ENCODE measurements at regions not wholly inside any gene's neighbourhood (a gene's known extent, or its start where the extent isn't known, plus 50 kb on each side); places are given as distances from the start of the nearest gene placed in this dataset.
"Not testable (repeated sequence)": the region's sequence is repeated elsewhere in the genome, so short reads cannot be mapped to it uniquely, and the experiment has no call there.

DNA sequence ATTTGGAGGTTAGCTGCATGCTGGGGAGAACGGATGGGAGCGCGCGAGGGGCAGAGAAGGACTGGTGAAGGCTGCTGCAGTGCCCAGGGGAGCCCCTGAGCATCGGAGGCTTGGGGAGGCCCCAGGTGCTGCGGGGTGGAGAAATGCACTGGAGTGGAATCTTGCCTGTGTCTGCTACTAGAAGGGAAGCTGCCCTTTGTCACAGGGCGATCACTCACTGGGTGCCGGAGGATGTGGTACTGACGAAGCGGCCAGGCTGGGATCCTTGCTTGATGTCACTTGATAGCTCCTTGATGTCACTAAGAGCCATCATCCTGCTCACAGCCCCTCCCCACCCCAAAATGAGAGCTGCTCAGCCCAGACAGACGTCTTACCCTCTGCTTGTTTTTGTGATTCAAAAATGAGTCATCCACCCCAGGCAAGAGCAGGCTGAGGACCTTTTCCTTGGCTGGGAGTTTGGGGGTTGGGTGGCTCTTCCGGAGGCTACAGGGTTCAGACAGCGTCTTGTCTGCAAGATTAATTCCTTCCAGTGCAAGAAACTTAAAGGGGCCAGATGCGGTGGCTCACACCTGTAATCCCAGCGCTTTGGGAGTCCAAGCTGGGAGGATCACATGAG lies 62.6 kb upstream of the PMEPA1 start:
- DNase-seq (ENCODE audit: low read depth in 1 of 2, low spot score in 1 of 2), result no peak
- no peak overlapping the region for H3K4me3 ChIP-seq (replicated peaks; ENCODE audit: insufficient read depth, low read length)
- no peak overlapping the region for H3K27ac ChIP-seq (replicated peaks)
- no peak for TF ChIP-seq GABPA (IDR thresholded peaks at IDR 0.05; ENCODE audit: low read depth)
- H3K27me3 ChIP-seq (ENCODE audit: insufficient read depth, poor library complexity, severe bottlenecking), result peaks cover 4% of the 10 kb centered on the region

DNA sequence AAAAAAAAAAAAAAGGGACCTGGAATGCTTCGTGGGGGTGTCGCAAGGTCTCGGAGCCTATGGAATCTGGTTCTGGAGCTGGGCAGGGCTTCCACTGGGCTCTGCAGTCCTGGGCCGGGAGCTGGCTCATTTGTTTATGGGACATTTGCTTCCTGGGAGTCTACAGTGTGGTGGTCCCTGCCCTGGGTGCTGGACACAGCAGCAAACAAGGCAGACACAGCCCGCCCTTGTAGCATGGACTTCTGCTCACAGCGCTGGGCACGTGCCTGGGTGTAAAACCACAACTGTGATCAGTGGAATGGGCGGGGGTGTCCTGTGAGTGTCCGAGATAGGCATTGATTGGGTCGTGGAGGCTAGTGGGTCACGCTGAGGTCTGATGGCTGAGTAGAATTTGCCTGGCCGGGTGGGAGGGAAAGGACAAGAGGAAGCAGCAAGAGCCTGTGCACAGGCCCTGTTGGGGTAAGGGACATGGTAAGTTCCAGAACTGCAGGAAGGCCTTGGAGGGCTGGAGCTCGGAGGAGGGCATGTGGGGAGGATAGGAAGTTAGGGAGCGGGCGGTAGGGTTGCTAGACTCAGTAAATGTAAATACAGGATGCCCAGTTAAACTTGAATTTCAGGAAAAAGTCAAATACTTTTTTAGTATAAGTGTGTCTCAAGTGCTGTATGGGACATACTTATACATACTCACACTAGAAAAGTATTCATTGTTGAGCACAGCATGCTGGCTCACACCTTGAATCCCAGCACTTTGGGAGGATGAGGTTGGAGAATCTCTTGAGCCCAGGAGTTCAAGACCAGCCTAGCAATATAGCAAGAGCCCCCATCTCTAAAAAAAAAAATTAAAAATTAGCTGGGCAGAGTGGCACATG lies 61.3 kb upstream of the PMEPA1 start:
- Histone ChIP-seq H3K4me3 (replicated peaks; ENCODE audit: insufficient read depth, low read length) (no peak overlapping the region), H3K27ac (replicated peaks) (no peak overlapping the region), H3K27me3 (ENCODE audit: insufficient read depth, poor library complexity, severe bottlenecking) (peaks cover 4% of the 10 kb centered on the region)
- DNase-seq (ENCODE audit: low read depth in 1 of 2, low spot score in 1 of 2), result no peak
- TF ChIP-seq, protein P1, sequence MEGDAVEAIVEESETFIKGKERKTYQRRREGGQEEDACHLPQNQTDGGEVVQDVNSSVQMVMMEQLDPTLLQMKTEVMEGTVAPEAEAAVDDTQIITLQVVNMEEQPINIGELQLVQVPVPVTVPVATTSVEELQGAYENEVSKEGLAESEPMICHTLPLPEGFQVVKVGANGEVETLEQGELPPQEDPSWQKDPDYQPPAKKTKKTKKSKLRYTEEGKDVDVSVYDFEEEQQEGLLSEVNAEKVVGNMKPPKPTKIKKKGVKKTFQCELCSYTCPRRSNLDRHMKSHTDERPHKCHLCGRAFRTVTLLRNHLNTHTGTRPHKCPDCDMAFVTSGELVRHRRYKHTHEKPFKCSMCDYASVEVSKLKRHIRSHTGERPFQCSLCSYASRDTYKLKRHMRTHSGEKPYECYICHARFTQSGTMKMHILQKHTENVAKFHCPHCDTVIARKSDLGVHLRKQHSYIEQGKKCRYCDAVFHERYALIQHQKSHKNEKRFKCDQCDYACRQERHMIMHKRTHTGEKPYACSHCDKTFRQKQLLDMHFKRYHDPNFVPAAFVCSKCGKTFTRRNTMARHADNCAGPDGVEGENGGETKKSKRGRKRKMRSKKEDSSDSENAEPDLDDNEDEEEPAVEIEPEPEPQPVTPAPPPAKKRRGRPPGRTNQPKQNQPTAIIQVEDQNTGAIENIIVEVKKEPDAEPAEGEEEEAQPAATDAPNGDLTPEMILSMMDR (IDR thresholded peaks at IDR 0.05; ENCODE audit: insufficient read depth, low read length), result no peak
- TF ChIP-seq, protein P2, sequence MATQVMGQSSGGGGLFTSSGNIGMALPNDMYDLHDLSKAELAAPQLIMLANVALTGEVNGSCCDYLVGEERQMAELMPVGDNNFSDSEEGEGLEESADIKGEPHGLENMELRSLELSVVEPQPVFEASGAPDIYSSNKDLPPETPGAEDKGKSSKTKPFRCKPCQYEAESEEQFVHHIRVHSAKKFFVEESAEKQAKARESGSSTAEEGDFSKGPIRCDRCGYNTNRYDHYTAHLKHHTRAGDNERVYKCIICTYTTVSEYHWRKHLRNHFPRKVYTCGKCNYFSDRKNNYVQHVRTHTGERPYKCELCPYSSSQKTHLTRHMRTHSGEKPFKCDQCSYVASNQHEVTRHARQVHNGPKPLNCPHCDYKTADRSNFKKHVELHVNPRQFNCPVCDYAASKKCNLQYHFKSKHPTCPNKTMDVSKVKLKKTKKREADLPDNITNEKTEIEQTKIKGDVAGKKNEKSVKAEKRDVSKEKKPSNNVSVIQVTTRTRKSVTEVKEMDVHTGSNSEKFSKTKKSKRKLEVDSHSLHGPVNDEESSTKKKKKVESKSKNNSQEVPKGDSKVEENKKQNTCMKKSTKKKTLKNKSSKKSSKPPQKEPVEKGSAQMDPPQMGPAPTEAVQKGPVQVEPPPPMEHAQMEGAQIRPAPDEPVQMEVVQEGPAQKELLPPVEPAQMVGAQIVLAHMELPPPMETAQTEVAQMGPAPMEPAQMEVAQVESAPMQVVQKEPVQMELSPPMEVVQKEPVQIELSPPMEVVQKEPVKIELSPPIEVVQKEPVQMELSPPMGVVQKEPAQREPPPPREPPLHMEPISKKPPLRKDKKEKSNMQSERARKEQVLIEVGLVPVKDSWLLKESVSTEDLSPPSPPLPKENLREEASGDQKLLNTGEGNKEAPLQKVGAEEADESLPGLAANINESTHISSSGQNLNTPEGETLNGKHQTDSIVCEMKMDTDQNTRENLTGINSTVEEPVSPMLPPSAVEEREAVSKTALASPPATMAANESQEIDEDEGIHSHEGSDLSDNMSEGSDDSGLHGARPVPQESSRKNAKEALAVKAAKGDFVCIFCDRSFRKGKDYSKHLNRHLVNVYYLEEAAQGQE (IDR thresholded peaks at IDR 0.05; ENCODE audit: insufficient replicate concordance, low read depth), result no peak
- TF ChIP-seq GABPA (IDR thresholded peaks at IDR 0.05; ENCODE audit: low read depth), result no peak
- TF ChIP-seq SPI1 (IDR thresholded peaks at IDR 0.05; ENCODE audit: borderline replicate concordance, low read depth), result no peak
- no peak for TF ChIP-seq POLR2AphosphoS5 (IDR thresholded peaks at IDR 0.05; ENCODE audit: low read depth)

DNA sequence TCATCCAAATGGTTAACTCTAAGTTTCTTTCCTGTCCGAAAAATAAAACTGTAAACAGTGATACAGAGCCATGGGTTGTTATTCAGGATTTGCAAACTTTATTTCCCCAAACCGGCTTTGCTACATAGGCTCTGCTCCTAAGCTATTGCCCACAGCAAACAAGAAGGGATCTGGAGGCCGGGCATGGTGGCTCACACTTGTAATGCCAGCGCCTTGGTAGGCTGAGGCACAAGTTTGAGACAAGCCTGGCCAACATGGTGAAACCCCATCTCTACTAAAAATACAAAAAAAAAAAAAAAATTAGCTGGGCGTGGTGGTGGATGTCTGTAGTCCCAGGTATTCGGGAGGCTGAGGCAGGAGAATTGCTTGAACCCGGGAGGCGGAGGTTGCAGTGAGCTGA lies 60.6 kb upstream of the PMEPA1 start:
- H3K4me3 ChIP-seq (replicated peaks; ENCODE audit: insufficient read depth, low read length); H3K27ac ChIP-seq (replicated peaks); H3K27me3 ChIP-seq (ENCODE audit: insufficient read depth, poor library complexity, severe bottlenecking); DNase-seq (ENCODE audit: low read depth in 1 of 2, low spot score in 1 of 2): not testable (repeated sequence)

DNA sequence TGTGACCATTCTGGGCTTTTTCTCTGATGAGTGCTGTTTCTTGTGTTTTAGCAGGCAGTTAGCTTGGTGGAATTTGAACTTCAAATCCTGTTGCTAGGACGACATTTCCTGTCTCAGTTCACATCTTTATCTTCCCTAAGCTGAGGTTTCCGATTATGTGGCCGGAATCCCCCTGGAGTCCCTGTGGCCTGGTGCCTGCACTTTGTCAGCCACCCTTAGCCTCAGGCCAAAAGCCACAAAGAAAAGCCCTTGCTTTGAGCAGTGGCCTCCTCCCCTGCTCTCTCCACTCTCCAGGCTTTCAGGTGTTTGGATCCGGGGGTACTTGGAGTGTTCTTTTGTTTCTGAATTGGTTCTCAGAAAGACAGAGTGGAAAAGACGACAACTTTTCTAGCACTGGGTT lies 59.9 kb upstream of the PMEPA1 start:
- no peak overlapping the region for H3K27ac ChIP-seq (replicated peaks)
- no peak for DNase-seq (ENCODE audit: low read depth in 1 of 2, low spot score in 1 of 2)
- TF ChIP-seq, protein P1 (IDR thresholded peaks at IDR 0.05; ENCODE audit: insufficient read depth, low read length), result no peak
- TF ChIP-seq POLR2AphosphoS5 (IDR thresholded peaks at IDR 0.05; ENCODE audit: low read depth) (no peak), GABPA (IDR thresholded peaks at IDR 0.05; ENCODE audit: low read depth) (no peak), SPI1 (IDR thresholded peaks at IDR 0.05; ENCODE audit: borderline replicate concordance, low read depth) (no peak)
- TF ChIP-seq, protein P2 (IDR thresholded peaks at IDR 0.05; ENCODE audit: insufficient replicate concordance, low read depth), result no peak
- no peak overlapping the region for H3K4me3 ChIP-seq (replicated peaks; ENCODE audit: insufficient read depth, low read length)
- H3K27me3 ChIP-seq (ENCODE audit: insufficient read depth, poor library complexity, severe bottlenecking), result peaks cover 4% of the 10 kb centered on the region
